HG03378 (cell line): ENCODE measurements at regions not wholly inside any gene's neighbourhood (a gene's known extent, or its start where the extent isn't known, plus 50 kb on each side); places are given as distances from the start of the nearest gene placed in this dataset.

ENCODE experiments used
- ATAC-seq: cut with Tn5 transposase; IDR thresholded peaks from one replicate; pipeline ENCODE4 v1.9.1; 2021; ENCODE audit warnings: mild to moderate bottlenecking, moderate library complexity; ENCODE audit not compliant: unreplicated experiment

DNA sequence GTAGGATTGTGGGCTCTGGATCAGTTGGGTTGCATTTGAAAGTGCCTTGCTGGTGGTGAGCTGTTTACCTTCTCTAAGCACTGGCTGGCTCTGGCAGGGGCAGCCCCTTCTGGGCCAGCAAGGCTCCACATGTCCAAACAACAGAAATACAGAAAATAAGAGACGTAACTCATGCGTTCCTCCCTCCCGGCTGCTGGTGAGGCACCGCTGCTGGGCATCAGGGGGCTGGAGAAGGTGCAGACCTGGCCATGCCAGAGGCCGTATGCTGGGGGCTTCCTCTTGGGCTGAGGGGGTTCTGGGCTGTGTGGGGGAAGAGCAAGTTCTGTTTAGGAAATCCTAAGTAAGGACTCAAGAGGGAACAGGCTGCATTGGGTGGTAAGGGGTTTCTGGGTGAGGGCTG lies 140.6 kb downstream of the URI1 start:
- ATAC-seq, result no peak

DNA sequence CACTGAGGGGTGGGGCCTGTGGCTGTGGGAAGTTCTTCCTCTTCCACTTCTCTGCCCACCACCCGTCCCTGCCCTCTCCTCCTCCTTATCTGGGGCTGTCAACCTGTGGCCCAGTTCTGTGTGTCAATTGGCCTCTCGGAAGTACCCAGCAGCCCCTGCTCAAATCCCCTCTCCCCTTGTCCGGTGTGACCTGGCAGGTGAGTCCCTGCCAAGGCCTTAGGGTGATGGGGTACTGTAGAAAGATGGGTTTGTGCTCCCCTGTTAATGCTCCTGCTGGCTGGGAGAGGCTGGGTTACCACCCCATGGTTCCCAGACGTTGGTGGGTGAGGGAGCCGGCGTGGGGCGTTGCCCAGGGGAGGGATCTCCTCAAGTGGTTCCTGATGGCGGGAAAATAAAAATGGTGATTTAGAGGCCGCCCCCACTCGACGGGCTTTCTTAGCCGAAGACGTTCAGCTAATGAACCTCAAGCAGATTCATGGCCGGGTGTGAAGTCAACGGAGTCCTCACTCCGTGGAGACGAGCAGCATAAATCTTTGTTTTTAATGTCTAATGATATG lies 141.2 kb downstream of the URI1 start:
- ATAC-seq, result no peak

DNA sequence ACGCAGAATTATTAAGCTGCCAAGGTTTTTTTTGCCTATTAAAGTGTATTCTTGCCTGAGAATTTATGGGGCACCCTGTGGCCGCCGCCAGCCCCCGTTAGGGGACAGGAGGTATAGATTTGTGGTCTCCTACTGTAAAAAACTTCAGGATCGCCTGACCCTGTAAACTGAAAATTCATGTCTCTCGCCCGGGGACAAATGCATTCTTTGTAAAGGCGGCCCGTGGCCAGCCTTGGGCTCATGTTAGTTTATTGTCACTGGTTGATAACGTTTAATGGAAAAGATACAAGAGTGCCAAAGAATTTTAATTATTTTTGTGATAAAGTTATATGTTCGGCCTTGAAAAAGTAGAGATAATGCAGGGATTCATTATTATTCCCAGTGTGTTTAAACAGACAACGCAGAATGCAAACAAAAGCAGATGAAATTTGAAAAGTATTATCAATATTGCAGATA lies 141.7 kb downstream of the URI1 start:
- no peak for ATAC-seq

DNA sequence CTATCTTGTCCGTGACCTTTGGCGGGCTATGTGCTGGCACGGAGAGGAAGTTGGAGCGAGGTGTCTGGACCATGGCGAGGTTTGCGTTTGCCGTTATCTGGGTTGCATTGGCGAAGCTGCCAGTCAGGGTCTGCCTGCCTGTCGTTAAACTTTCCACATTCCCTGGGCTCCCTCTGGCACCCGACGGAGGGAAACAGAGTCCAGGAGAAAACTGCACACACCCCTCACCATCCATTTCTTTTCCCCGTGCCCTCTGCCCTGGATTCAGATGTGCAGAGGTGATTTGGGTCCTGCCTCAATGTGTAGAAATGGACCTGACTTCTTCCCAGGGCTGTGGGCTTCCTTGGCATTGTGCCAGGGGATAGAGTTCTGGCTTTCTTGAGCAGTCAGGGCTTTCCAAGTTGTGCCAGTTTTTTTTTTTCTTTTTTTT lies 142.4 kb downstream of the URI1 start:
- no peak for ATAC-seq

DNA sequence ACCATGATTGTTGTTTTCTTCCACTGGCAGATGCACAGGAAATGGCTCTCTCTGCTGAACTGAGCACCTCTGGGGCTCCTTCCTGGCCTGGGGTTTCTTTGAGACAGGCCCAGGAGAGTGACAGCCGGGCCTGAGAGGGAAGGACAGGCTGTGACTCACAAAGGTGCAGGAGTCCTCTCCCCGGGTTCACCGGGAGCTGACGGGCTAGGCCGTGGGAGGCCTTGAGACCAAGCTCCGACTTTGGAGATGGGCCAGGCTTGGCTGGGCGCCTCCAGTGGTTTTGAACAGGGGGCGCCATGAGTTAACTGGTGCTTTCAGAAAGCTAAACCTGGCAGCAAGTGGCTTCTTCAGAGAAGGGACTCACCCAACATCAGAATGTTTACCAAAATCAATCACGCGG lies 143.4 kb downstream of the URI1 start:
- no peak for ATAC-seq

DNA sequence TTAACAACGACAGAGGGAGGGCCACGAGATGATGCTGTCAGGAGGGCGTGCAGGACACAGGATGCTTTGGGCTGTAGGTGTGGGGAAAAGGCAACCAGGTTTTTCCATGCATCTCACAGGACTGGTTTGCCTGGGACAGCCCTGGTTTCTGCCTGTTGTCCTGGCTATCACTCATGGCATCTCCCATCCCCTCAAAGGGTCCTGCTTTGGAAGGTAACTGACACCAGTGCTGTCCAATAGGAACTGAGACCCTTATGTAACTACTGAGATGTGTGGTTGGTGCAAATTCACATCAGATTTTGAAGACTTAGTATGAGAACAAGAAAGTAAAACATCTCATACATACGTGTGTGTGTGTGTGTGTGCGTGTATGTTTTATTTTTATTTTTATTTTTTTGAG lies 144.2 kb downstream of the URI1 start:
- no peak for ATAC-seq

DNA sequence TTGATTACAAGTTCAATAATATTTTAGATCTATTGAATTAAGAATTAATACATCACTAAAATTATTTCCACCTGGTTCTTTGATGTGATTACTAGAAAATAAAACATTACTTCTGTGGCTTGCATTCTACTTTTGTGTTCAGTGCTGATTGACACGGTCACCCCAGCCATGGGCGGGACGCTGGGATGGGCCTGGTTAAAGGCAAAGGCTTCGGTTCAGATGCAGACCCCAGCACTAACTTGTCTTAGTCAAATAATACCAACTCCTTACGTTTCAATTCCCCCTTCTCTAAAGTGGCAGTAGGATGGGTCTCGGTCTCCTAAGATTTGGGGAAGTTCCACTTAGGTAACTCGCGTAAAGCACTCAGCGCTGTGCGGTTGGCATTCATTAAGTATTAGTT lies 144.9 kb downstream of the URI1 start:
- no peak for ATAC-seq

DNA sequence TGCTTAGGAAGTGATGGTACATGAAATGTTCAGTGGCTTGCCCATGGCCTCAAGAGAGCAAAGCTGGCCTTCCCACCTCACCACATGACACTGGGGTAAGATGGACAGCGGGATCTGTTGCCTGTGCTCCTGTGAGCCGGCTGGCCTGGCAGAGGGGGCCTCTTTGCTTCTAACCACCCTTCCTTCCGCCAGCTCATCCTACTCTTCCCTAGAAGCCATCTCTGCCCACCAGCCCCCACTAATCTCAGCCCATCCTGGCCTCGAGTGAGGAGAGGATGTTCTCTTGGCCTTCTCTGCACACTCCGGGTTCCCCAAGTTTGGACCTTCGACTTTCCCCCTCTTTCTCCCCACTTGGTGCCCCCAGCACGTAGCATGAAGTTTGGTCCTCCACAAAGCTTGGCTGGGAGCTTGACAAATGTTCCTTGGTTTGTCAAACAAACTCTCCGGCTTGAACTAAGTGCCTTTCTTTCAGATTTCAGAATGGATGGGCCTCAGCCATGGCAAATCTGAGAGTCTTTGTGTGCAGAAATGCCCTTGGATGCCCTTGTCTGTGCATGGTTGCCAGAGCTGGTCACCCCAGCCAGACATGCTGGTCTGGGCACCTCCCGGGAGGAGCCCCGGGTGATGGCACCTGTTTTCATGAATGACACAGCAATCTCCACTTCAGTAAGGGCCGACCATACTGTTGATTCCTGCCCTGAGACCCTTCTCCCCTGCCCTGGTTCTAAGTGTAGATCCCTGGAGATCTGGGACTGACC lies 145.5 kb downstream of the URI1 start:
- no peak for ATAC-seq

DNA sequence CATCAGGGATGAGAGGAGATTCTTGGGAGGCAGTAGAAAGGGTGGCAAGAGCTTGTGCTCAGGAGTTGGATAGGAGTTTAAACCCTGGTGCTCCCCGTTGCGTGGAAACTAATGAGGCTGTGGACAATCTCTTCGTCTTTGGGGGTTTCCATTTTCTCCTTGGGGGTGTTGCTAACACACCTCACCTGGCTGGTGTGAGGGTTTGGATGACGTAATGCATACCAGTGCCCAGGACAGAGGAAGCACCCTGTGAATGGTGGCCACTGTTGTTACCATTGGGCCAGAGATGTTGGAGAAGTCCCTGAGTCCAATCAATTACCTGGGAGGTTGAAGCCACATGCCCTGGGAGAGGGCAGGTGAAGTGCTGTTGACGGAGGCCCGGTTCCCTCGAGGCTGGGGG lies 146.5 kb downstream of the URI1 start:
- ATAC-seq, result no peak

DNA sequence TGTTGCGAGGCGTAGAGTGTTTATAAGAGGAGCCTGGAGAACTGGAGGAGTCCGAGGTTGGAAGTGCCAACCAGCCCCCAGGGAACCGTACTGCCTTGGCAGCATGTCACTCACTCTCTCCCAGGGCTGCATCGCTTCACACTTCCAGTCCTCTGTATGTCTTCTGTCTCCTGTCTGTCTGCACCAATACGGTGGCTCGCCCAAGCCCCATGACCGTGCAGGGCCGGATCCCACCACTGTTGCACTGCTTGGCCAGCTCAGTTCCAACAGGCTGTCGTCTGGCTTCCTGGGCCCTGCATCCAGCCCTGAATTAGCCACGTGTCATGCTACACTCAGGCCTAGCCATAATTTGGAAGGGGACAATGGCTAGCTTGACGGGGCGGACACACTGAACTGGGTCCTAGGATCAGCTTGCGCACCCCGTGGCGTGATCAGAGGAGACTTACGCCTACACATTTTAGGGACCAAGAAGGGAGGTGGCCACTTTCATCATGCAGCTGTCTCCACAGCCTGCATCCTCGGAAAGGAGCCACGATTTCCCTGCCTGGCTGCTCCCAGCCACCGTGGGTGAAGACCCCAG lies 147.1 kb downstream of the URI1 start:
- ATAC-seq, result no peak

DNA sequence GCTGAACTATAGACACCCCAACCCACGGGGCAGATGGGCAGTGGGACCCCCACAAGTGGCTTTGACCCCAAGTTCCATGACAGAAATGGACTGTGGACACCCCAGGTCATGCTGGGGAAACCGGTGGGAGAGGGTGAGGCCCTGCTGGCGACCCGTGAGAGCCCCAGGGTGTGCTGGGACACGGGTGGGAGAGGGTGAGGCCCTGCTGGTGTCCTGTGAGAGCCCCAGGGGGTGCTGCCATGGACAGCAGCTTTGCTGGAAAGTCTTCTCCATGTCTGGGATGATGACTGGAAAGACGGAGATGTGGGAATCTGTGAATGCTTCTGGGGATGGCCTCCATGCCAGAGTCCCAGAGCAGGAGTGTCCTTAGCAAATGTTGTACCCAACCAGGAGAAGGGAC lies 148.4 kb downstream of the URI1 start:
- no peak for ATAC-seq

DNA sequence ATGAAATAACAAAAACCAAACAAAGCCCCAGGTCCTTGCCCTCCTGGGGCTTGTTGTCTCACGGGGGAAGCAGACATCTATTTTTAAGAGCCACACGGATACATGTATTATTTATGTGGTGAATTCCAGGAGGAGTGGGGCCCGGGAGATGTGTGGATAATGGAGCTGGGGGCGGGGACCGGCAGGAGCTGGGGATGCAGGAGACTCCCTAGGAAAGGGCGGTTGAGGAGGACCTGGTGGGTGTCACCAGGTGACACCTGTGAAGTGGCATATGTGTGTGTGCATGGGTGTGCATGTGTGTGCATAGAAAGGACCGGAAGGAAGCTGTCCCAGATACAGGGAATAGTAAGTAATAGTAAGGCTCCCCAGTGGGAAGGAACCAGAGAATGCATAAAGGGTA lies 148.9 kb downstream of the URI1 start:
- ATAC-seq, result no peak

DNA sequence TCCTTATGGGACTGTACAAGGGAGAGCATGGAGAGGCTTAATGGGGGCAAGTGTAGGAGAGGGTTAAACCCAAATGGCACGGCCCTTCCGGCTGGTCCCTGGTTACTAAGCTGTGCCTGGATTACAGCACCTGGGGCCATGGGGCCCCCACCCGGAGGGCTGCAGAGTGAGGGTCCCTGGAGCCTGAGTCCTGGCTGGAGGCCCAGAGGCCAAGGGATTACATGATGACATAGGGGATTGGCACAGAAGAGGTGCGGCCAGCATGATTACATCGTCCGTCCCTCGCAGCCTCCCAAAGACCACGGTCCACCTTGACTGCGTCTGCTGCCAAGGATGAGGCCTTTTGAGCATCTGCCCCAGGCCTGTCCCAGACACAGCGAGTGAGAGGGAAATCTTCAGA lies 149.4 kb downstream of the URI1 start:
- ATAC-seq, result no peak

DNA sequence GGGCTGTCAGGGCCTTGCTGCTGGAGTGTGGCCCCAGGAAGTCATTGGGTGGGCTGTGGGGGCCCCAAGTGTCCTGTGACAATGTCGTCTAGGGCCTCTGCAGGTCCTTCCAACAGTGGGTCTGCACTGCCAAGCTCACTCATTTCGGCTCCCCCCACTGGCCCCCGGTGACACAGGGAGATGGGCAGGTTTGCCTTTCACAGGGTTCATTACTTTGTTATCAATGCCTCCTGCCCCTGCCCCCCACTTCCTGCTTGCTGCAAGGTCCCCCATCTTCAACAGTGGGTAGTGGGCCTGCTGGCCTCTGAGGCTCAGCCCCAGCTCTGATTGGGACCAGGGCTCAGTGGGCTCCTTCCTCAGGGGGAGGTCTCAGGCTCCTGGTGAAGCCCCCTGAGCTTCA lies 149.8 kb downstream of the URI1 start:
- ATAC-seq, result no peak

DNA sequence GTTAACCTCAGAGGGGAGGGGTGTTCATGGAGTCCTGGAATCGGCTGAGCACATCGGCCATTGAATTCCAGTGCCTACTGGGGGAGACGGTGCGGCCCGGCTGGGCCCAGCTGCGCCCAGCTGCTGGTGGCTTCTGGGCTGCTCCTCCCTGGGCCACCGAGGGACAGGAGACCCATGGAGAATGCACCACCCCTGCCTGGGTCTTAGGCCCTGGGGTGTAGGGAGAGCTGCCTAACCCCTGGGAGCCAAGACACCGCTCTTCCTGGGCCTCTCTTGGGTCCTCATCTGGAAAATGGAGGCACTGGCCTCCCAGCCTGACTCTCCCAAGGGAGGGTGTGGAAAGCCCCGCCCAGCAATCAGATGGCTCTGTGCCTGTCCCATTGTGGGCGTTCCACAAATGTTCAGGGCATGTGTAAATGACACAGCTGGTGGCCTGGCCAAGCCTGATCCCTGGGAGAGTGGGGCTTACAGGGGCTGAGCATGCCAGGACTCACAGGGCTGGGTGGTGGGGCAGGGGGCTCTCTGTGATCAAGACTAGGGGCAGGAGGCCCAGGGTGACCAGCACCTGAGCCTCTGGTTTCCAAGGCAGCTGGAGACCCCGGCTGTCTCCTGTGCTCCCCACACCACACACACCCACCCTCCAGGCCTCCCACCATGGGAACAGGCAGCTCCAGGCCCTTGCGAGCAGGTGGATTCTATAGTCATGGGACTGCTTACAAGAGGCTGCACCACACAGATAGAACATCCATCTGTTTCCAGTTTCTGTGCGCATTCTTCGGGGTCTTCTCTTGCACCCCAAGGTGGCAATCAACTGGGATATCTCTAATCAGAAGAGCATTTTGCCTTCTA lies 150.9 kb downstream of the URI1 start:
- ATAC-seq, result no peak

DNA sequence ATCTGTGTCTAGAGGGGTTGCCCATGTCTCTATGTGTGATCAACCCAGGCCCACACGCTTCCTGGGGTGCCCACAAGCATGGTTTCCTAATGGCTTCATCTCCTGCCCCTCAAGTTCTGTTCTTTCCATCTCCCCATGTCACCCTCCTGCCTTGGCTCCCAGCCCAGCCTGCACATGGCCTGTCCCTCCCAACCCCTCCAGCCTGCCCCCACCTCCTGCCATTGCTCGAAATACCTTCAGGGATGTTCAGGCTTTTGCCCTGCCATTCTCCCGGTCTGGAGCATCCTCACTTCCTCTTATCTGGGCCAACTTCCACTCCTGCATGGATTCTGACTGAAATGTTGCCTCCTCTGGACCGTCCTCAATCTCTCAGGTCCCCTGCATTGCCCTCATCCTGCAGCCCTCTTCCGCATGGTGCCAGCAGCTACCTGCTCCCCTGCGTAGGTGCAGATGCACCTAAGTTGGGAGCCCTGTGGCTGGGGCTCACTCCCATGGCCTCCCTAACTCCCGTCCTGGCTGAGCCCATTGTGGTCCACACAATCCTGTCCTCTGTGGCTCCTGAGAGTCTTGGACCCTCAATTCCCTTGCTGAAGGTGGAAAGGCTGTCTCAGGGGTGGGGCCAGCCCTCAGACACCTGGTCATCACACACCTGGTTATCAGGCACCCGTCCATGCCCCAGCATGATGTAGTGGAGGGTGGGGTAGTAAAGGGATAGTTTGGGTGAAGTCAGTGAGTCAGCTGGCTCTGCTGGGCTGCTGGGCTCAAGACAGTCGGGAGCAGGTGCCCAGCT lies 152.1 kb downstream of the URI1 start:
- no peak for ATAC-seq

DNA sequence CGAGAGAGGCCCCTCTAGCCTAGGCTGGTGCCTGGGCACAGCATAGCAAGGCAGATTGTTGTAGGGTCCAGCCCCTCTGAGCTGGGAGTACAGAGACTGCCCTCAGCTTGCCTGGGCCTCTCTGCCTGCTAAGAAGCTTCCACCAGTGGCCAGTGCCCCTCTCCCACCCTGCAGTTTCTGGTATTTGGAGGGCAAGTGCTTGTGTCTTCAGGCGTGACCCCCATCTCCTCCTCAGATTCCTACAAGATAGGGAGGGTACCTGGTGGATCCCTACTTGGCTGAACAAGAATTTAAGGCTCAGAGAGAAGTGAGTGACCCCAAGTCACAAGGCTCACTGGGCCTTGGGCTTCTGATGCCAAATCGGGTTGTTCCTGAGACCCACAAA lies 152.7 kb downstream of the URI1 start:
- no peak for ATAC-seq

DNA sequence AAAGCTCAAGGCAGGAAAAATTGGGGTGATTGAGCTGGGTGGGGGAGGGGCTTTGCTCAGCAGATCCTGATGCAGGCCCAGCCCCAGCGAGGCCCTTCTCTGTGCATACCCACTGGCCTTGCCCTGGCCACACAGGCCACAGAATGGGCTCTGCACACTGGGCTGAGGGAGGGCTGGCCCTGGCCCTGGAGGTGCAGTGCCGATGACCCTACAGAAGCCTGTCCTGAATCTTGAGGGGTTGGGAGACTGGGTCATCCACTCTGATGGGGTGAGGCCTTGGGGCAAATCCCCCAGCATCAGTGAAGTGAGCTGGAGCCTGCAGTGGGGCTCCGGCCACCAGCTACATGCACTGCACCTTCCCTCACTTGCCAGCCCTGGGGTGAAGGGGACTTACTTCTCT lies 153.1 kb downstream of the URI1 start:
- no peak for ATAC-seq

DNA sequence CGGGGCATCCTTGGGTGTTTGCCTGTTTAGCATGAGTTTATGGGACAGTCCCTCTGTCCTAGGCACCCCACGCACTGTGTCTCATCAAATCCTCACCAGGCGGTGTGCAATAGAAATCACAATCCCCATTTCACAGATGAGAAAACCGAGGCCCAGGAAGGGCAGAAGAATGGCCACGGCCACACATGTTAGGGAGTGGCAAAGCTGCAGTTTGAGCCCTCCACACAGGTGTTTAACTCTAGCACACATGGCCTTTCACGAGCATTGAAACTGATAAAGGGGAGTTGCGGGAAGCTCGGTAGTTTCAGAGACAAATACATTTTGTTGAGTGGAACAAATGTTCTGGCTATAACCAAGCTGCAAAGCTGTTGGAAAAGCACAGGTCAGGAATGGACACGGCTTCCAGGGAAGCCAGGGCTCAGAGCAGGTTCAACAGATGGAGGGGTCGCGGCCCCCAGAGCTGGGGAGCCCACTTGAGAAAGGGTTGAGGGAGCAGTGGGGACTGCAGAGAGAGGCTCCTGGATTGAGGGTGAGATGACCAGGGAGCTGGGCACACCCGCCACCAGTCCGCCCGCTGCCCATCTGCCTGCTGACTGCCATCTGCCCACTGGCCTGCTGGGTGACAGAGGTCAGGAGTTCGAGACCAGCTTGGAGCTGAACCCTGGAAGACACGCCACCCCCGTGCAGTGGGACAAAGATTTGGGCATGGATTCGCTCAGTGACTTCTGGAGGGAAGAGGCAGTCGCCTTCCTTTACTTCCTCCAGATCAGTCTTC lies 154.7 kb downstream of the URI1 start:
- no peak for ATAC-seq

DNA sequence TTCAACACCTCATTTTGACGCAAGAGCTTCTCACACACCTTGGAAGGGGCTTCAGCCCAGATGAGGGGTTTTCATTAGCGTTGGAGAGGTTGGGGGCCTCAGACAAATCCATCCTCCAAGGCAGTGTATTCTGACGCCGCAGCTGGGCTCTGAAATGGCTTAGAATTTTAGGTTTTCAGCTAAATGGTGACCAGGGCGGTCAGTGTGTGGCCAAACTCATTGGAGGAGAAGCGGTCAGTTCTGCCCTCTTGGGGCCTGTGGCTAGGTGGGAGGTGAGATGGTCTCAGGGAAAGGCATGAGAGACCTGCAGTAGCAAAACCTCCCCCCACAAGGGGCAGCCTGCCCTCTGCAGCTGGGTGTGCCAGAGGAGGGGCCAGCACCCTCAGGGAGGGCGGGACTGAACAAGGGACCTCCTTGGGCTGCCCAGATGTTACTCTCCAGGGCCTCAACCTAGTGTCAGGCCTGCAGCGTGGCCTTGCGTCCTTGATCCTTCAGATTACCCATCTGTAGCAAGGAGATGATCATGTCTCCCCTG lies 155.8 kb downstream of the URI1 start:
- no peak for ATAC-seq
